ENCODE measurements at regions not wholly inside any gene's neighbourhood (a gene's known extent, or its start where the extent isn't known, plus 50 kb on each side); places are given as distances from the start of the nearest gene placed in this dataset.

DNA sequence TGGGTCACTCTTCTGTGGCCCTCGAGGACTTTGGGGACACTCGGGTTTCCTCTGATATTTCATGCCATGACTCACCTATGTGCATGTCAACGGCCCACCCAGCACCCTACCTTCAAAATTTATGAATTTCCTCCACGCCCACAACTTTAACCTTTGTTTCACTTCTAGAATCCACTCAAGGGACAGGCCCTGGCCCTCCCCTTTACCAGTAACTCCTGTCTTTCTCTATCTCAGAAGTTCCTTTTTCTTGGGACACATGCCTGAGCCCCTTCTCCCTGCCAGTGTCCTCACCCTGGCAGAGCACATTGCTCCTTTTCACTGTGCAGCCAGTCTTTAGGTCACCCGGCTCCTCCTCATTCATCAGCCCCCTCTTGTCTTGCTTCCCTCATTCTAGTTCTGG is 282.5 kb upstream of the KLF6 start:
- TF ChIP-seq, protein P1, sequence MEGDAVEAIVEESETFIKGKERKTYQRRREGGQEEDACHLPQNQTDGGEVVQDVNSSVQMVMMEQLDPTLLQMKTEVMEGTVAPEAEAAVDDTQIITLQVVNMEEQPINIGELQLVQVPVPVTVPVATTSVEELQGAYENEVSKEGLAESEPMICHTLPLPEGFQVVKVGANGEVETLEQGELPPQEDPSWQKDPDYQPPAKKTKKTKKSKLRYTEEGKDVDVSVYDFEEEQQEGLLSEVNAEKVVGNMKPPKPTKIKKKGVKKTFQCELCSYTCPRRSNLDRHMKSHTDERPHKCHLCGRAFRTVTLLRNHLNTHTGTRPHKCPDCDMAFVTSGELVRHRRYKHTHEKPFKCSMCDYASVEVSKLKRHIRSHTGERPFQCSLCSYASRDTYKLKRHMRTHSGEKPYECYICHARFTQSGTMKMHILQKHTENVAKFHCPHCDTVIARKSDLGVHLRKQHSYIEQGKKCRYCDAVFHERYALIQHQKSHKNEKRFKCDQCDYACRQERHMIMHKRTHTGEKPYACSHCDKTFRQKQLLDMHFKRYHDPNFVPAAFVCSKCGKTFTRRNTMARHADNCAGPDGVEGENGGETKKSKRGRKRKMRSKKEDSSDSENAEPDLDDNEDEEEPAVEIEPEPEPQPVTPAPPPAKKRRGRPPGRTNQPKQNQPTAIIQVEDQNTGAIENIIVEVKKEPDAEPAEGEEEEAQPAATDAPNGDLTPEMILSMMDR (IDR thresholded peaks at IDR 0.05): no peak
- TF ChIP-seq POLR2A (IDR thresholded peaks at IDR 0.05): no peak

Measured in testis (tissue), 2 donors.